Activated B cell treated with CpG ODN at 0.5 μM for 24 hours (primary cell): ENCODE measurements at regions not wholly inside any gene's neighbourhood (a gene's known extent, or its start where the extent isn't known, plus 50 kb on each side); places are given as distances from the start of the nearest gene placed in this dataset.

Experiments
- ATAC-seq: fragments of 200-7000 bp; cut with Tn5 transposase; one replicate; pipeline ENCODE4 v1.10.0; 2021; ENCODE audit warnings: low read depth, mild to moderate bottlenecking, moderate library complexity
- CTCF ChIA-PET: fragments of 350-600 bp; sonication (Branson Sonifier 250); formaldehyde crosslinking; loops from one replicate; lab custom pipeline; 2021; ENCODE audit warnings: antibody characterized with exemption; lab: Charles Lee
- POLR2A ChIA-PET: fragments of 350-600 bp; sonication (Branson Sonifier 250); formaldehyde crosslinking; loops from one replicate; lab custom pipeline; 2021; ENCODE audit warnings: antibody characterized with exemption; lab: Charles Lee
- DNase-seq: peaks from one replicate; pipeline ENCODE4 v3.0.0; 2022
- H3K27ac Mint-ChIP-seq: one replicate; pipeline ENCODE4 v1.8.0; 2020; ENCODE audit warnings: mixed read lengths
- H3K27me3 Mint-ChIP-seq: one replicate; pipeline ENCODE4 v1.8.0; 2021; ENCODE audit warnings: mixed read lengths
- H3K36me3 Mint-ChIP-seq: one replicate; pipeline ENCODE4 v1.8.0; 2021; ENCODE audit warnings: low read depth, mixed read lengths
- H3K4me1 Mint-ChIP-seq: one replicate; pipeline ENCODE4 v1.8.0; 2021; ENCODE audit warnings: mixed read lengths
- H3K4me3 Mint-ChIP-seq: one replicate; pipeline ENCODE4 v1.8.0; 2020; ENCODE audit warnings: mild to moderate bottlenecking, mixed read lengths
- H3K9me3 Mint-ChIP-seq: one replicate; pipeline ENCODE4 v1.8.0; 2020; ENCODE audit warnings: mixed read lengths
- CTCF ChIP-seq: fragments of 200-600 bp; IDR thresholded peaks from one replicate; pipeline ENCODE4 v1.8.0; 2022; ENCODE audit warnings: antibody characterized with exemption, mild to moderate bottlenecking
- intact Hi-C: fragments of 100-400 bp; cut with micrococcal nuclease; formaldehyde crosslinking; loops from one replicate; pipeline ENCODE4 v1.15.1; 2024

GRCh38 chr6:103042336-103042735 lies 1648.8 kb downstream of the GRIK2 start:
- no peaks in the 10 kb centered on the region for H3K27me3 Mint-ChIP-seq
- TF ChIP-seq CTCF, result no peak
- ATAC-seq (no peak), DNase-seq (no peak)
- no peaks in the 10 kb centered on the region for H3K9me3 Mint-ChIP-seq
- H3K4me1 Mint-ChIP-seq, result no peaks in the 10 kb centered on the region
- no peak overlapping the region for H3K27ac Mint-ChIP-seq
- no peaks in the 10 kb centered on the region for H3K36me3 Mint-ChIP-seq
- no peak overlapping the region for H3K4me3 Mint-ChIP-seq
- ChIA-PET POLR2A (no interaction called here), CTCF (no interaction called here)
- intact Hi-C loops, result no loop called here

- no peak overlapping the region for H3K27ac Mint-ChIP-seq
- H3K27me3 Mint-ChIP-seq, result no peaks in the 10 kb centered on the region
- POLR2A ChIA-PET, result no interaction called here
- H3K9me3 Mint-ChIP-seq, result peaks cover 2% of the 10 kb centered on the region
- no peaks in the 10 kb centered on the region for H3K36me3 Mint-ChIP-seq
- no peak for DNase-seq
- no peak for ATAC-seq
- no peak for TF ChIP-seq CTCF
- intact Hi-C loops, result no loop called here
- H3K4me1 Mint-ChIP-seq, result no peaks in the 10 kb centered on the region
- CTCF ChIA-PET, result no interaction called here
- H3K4me3 Mint-ChIP-seq, result no peak overlapping the region
Observed at GRCh38 chr6:103036846-103037245, 1643.3 kb downstream of the GRIK2 start.

GRCh38 chr6:103027271-103027931 lies 1633.9 kb downstream of the GRIK2 start:
- POLR2A ChIA-PET, result no interaction called here
- H3K27me3 Mint-ChIP-seq, result no peaks in the 10 kb centered on the region
- ATAC-seq, result no peak
- no peak overlapping the region for H3K4me3 Mint-ChIP-seq
- no peak for DNase-seq
- CTCF ChIA-PET, result no interaction called here
- H3K9me3 Mint-ChIP-seq, result peaks cover 2% of the 10 kb centered on the region
- no peak for TF ChIP-seq CTCF
- no peaks in the 10 kb centered on the region for H3K36me3 Mint-ChIP-seq
- no peaks in the 10 kb centered on the region for H3K4me1 Mint-ChIP-seq
- H3K27ac Mint-ChIP-seq, result no peak overlapping the region
- intact Hi-C loops, result no loop called here

GRCh38 chr6:103018426-103018825 lies 1624.9 kb downstream of the GRIK2 start:
- ChIA-PET CTCF (no interaction called here), POLR2A (no interaction called here)
- no peaks in the 10 kb centered on the region for H3K4me1 Mint-ChIP-seq
- no peak overlapping the region for H3K27ac Mint-ChIP-seq
- no peaks in the 10 kb centered on the region for H3K36me3 Mint-ChIP-seq
- intact Hi-C loops, result no loop called here
- TF ChIP-seq CTCF, result no peak
- ATAC-seq (no peak), DNase-seq (no peak)
- peaks cover 3% of the 10 kb centered on the region for H3K9me3 Mint-ChIP-seq
- H3K27me3 Mint-ChIP-seq, result no peaks in the 10 kb centered on the region
- H3K4me3 Mint-ChIP-seq, result no peak overlapping the region

- intact Hi-C loops, result no loop called here
- Mint-ChIP-seq H3K36me3 (no peaks in the 10 kb centered on the region), H3K27me3 (no peaks in the 10 kb centered on the region), H3K27ac (no peak overlapping the region), H3K4me1 (no peaks in the 10 kb centered on the region), H3K4me3 (no peak overlapping the region), H3K9me3 (peaks cover 7% of the 10 kb centered on the region)
- no peak for TF ChIP-seq CTCF
- ChIA-PET CTCF (no interaction called here), POLR2A (no interaction called here)
- ATAC-seq (no peak), DNase-seq (no peak)
Observed at GRCh38 chr6:103017878-103018277, 1624.4 kb downstream of the GRIK2 start.
